Skin of body (tissue), 1 donor: ENCODE measurements at regions not wholly inside any gene's neighbourhood (a gene's known extent, or its start where the extent isn't known, plus 50 kb on each side); places are given as distances from the start of the nearest gene placed in this dataset.
A peak's percentile ranks its signal among the peaks of the same experiment; 100 is the strongest.

Source experiments
- DNase-seq: peaks from one replicate; lab custom pipeline; 2025; lab: John Stamatoyannopoulos, UW

DNA sequence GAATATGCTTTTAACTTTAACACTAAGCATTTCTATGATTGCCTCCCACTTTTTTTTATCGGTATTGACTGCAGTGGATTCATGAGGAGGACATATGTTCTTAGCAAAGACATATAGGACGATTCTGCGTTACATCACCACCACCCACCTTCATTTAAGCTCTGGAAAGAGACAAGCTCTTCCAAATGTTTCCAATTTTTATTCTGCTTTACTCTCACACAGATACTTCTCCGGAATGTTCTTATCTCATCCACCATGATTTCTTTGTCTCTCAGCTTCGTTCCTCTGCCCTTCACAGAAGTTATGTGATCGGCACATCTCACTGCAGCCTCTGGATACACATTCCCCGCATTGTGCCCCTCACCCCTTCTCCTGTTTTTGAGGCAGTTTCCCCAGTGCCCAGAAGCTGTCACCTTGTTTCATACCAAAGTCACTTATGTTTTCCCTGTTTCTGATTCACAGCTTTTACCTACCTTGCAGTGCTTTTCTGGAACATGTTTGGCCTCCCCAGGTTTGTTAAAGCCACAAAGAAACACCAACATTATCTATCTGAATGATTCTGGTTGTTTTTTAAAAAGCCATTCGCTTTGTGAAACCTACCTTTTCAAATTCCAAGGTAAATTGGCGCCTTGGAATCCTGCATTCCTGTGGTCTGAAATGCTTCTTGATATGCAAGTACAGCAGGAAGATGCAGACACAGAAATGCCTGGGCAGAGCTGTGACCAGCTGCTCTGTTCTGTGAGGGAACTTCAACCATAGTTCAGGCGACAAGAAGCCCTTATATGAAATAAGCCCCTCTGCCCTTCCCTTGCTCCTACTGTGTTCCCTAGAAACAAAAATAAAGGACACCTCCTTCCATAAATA lies 1020.2 kb downstream of the TTLL7 start:
- no peak for DNase-seq

DNA sequence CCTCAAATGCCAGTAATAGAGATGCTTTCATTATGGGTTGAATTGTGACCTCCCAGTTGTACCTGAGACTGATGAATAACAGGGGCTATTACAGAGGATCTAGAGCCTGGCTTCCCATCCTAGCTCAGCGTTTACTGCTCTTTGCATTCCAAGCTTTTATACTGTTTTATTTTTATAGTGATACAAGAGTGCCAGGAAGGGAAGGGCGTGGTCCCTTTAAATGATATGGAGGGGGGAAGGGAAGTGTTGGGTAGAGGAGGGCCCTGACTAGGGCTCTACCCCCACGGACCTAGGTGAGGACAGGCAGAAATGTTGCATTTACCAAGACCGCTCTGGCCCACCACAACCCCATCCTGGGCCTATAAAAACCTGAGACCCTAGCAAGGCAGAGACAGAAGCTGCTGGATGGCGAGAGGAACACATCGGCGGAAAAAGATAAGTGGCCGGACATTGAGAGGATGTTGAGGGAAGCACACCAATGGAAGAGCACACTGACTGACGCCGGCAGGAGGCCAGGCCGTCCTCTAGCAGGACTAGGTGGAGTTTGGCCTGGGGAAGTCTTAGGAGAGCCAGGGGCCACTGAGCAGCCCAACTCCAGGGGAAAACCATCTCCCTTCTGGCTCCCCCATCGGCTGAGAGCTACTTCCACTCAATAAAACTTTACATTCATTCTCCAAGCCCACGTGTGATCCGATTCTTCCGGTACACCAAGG lies 1025.9 kb downstream of the TTLL7 start:
- no peak for DNase-seq

DNA sequence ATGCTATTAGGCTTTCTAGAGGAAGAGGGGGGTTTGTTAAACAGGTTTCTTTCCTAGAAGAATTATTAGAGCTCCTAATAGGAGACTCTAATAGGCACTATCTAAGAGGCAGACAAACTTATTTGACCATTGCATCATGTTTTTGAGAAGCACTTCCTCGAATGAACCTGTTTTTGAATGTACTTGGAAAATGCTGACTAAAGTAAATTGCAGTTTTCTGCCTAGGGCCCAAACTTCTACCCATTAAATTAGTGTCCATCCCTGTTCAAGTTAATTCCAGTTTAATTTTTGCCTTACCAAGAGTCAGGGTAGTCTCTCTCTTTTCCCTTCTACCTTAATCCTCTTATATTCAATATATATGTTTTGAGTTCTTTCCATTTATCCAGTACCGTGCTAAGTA lies 1029.6 kb downstream of the TTLL7 start:
- no peak for DNase-seq

DNA sequence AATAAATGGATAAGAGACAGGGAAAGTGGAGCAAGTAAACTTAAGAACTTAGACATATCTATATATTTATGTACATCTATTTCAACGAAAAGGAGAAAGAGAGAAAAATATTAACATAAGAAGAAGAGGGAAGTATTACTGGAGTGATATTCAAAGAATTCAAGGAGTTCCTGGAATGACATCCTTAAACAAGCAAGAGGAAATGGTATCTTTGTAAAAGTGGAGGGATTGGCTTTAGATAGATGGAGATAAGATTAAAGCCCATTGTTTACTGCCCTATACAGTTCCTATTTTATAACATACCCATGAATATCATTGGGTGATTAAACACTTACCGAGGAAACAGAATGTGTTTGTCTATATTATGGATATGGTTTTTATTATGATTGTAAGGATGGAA lies 1036.3 kb downstream of the TTLL7 start:
- DNase-seq = no peak

DNA sequence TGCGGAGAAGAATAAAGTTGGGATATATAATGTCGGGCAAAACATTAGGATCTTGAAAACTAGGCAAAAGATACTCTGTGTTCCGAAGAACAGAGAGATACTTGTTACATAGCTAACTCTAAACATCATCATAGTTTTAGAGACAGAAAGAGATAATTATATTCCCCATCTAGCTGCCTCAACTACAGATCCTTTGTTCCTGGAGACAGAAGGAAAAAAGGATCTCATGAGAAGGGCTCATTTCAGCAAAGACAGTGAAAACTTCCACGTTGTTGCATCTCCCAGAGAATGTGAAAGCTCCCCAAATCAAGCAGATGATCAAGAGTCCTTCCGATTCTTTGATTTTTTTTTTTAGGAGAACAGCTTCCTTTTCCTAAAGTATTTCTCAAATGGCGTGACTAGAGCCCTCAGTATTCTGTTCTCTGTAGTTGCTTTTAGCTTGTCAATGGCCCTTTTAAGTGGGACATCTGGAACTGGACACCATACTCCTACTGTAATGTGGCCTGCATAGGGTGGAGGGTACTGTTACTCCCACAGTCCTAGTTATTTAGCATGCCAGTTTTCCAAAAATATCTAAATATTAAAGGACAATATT lies 1048.2 kb downstream of the TTLL7 start:
- no peak for DNase-seq

DNA sequence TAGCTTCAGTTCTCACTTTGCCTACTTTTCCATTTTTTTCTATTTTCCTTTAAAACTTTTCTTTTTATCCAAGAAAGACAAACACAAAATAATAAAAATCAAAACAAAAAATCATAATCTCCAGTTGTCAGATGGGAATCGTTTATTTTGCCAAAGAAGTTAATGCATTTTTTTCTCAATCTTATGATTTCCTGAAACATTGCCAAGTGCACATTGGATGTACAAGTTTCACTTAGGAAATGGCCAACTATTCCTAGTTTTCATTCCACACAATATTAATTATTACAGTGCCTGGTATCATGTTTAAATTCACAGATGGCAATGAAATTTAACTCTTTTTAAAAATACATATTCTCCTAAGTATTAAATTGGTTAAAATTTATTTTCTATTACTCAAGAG lies 1050.5 kb downstream of the TTLL7 start:
- DNase-seq = no peak

DNA sequence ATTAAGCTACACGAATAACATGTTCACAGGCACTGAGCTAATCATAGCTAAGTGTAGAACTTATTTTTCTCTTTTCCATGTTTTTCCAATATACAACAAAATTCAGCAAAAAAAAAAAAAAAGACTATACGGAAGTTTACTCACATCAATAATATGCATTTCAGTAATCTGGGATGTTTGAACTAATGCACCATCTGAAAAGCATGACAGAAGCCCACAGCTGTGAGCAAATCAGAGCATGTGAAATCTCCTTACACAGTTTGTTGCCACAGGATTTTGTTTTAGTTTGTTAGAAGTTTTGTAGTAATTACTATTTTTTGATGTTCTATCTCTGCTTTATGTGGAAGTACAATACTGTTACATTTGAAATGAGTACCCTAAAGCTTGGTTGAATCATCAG lies 1051.7 kb downstream of the TTLL7 start:
- peak; percentile 66 for DNase-seq

DNA sequence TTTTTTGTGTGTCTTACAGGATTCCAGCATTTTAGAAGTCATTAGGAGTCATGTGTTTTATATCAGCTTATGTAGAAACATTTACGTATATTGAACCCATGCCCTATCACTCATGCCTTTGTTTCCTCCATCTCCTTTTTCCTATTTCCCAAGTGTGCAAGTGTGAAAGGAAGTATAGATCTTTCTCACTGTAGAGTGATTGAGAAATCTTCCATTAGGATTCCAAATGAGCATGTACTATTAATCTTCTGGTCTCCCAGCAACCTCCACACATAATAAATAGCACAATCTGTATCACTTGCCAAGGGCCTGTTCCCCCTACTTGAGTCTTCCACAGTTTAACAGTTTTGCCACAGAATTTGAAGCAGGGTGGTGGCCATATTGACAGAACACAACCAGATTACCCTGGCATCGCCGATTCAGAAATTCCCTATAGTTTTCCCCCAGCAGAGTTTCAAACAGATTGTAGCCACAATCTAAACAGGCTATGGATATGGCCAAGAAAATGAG lies 1052.8 kb downstream of the TTLL7 start:
- peak; percentile 84 for DNase-seq

DNA sequence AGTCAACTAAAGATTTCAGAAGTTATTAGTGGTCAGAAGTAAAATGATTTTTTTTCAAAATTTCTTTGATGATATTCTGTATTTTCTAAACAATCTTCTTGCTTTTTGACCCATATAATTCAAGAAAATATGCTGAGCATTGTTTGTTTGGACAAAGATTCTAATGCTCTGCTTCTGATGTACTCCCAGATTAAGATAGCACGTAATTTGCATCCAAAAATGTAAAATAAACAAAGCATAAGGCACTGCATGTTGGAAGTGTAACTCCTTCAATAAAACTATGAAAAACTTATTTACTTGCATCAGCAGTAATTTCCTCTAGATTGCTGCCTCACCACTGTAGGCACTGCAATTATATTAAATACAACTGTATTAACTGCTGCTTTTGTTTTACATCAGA lies 1054.1 kb downstream of the TTLL7 start:
- no peak for DNase-seq

DNA sequence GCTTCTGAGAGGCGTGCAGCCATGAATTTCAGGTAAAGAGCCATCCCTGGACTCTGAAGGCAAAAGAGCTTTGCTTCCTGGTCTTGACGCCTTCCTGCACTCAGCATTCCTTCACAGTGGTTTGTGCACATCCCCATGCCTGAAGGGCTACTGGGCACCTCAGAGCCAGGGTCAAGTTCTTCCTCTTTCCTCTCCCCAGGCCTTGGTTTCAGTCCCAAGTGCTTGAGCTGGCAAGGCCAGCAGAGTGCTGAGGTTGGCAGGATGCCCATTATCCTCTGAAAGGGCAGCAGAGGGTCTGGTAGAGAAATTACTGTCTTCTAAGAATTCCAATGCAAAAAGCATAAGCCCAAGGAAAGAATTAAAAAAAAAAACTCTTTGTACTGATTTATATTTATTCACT lies 1064.9 kb downstream of the TTLL7 start:
- no peak for DNase-seq

DNA sequence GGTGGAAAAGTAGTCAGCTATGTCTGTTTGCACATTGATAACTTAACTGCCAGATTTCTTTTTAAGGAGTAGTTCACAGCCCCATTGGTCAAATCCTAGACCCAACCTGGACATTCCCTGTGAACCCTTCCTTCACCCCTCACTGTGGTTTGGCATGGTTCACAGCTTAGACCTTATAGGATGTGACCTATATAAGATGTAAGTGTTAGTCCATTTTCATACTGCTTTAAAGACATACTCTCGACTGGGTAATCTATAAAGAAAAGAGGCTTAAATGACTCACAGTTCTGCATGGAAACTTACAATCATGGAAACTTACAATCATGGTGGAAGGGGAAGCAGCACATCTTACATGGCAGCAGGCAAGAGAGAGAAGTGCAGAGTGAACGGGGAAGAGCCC lies 1066.2 kb downstream of the TTLL7 start:
- DNase-seq = no peak

DNA sequence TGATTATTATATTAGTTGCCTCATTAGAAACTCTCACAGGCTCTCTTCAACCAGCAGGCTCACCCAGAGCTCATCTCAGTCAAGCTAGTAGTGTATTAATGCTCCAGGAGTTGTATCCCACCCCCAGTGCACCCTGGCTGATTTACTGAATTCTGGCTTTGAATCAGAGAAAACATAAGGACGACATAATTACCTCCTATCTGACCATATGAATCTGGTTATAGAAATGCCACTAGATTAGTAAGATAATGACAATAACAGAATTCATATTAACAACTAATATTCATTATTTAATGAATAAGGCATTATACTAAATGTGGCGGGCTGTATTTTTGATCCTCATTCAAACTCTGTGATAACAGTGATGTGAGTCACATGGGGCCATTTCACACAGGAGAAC lies 1066.7 kb downstream of the TTLL7 start:
- no peak for DNase-seq

DNA sequence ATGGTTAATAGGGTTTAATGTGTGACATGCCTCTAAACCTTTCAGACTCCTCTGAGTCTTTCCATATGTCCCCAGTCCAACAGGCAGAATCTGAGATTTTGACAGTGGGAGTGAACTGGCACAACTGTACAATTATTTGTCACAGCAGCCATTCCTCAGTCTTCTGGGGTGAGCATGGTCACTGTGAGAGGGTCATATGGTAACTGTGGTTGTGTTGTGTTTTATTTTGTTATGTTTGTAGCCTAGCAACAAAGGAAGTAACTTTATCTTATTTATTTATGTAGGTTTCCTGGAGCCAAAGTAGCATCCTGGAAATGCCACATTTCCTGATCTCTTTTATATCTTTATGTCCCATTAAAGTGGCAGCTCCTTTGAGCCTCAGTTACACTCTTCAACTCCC lies 1067.9 kb downstream of the TTLL7 start:
- DNase-seq = no peak

DNA sequence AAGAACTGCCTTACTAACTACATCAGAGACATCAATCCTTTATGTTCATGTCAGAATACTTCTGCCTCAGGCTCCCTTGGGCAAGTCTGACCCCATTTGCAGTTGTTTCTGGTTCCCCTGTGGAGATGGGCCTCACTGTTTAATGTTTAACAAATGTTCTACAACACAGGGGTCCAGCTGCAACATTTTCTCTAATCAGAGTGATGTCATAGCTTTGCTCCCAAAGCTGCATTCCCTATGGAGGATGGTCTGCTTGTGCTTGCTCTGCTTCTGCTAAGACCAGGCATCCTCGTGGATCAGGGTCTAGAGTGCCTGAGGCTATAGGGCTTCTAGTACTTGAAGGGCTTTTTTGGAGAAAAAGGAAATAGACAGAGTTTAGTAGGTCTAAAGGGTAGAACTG lies 1071.2 kb downstream of the TTLL7 start:
- peak; percentile 58 for DNase-seq

DNA sequence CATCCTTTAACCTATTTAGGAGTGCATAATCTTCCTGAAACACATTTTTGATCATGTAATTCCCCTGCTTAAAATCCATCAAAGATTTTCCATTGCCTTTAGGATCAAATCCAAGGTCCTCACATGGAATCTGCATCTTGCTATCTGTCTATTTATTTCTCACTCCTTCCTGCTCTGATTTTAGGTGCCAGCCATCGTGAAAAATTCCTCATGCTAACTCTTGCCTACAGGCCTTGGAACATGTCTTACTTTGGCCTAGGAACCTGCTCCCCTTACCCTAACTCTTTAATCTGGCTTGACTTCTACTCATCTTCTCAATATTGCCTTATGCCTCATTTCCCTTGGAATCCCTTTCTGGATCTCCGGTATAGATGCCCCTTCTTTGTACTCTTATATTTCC lies 1074.3 kb downstream of the TTLL7 start:
- DNase-seq = no peak

DNA sequence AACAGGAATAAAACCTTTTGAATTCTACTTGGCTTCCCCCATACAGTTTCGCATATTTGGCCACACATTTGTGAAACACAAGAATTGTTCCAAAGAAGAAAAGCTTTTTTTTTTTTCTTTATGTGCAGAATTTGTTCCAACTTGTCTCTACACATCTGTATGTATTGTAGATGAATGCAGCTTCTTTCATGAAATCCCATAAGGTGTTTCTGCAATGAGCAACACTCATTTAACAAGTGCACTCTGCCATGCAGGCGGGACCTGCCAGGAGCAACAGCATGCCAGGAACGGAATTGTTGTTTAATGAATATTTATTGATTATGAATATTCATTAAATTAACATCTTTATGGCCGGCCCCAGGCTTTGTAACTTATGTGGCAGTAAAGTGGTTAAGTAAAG lies 1075.0 kb downstream of the TTLL7 start:
- DNase-seq = no peak

DNA sequence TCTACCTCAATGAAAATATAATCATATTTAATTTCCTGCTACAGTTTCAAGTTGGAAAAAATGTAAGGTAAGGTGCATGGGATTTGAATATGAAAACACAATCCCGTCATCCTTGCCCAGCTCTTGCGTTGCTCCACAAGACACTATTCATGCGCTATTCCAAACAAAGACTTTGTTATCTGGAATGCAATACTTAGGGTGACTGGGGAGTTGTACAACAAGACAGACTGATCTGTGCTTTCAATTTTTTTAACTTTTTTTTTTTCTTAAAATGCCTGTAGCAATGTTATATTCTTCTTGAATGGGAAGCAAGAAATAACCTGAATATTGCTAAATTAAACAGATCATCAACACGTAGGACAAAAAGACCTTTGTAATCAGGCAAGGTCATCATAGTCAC lies 1077.2 kb downstream of the TTLL7 start:
- DNase-seq = no peak

DNA sequence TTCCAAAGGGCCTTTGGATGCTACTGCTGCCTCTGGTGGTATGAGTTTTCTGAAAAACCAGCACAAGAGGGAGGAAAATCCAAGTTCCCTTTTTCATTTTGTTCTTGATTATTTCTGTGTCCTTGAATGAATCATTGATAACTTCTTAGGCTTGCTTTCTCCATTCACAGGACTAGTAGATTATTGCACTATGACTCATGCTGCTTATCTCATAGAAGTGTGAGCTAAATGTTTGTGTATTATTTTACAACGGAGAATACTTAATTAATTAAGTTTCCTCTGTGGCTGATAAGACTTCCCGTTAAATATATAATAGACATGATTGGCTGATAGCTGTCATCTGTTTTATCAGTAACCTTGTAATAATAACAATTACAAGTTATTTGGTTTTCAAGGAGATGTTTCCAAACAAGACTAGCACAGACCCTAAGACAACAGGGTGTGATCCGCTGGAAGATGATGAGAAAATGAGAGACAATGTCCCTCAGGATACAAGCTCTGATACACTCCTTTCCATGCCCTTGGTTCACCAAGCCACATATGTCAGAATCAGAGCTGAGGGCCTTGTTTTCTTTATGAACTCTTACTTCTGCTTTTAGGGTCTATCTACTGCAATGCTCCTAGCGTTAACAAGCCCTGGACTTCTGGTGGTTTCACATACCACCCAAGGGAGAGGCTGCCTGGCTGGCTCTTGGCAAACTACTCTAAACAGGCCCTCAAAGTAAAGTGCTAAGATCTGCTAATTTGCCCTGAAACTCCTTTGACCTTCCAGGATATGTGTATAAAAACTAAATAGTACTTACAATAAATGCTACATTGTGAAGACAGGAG lies 1078.3 kb downstream of the TTLL7 start:
- DNase-seq = no peak

DNA sequence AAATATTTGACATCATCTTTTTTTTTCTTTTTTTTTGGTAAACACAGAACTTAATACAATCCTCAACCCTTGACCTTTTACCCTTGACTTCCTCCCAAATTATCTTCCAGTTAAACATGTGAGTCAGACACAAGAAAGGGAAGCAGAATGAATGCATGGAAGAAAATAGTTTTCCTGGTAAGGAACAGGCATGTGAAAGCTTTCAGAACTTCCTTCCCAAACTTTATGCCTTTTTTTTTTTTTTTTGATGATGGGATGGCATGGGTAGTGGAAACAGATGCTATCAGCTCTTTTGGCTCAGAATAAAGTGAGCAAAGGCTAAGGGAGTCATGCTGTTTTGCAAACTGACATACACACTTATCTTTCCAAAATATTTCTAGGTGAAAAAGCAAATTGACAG lies 1079.1 kb downstream of the TTLL7 start:
- DNase-seq = no peak

DNA sequence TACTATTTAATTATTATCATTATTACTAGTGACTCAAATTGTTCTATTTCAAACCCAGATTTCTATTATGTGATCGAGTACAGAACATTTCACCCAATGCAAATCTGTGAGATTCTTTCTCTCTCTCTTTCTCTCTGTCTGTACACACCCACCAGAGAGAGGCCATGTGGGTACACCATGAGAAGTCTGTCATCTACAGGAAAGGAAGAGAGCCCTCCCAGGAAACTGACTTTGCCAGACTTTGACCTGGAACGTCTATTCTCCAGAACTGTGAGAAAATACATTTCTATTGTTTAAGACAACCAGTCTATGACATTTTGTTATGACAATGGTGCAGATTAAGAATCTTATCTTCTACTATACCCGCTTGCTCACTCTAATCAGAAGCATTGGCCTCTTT lies 1091.6 kb downstream of the TTLL7 start:
- no peak for DNase-seq

DNA sequence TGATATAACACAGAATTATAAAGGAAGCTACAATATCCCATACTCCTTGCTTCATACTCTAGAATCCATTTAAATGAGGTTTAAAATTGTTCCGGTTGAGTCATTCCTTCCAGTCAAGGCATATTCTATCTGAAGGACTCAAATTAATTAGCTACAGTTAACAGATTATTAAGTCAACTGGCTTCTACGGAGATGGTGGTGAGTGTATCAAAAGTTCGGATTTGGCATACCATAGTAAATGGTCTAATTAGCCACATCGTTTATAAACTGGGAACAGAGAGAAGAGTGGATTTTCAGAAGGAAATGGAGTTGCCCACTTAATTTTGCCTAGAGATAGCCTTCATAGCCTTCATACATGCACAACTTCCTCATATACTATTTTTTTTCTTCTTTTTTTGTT lies 1095.3 kb downstream of the TTLL7 start:
- DNase-seq = no peak

DNA sequence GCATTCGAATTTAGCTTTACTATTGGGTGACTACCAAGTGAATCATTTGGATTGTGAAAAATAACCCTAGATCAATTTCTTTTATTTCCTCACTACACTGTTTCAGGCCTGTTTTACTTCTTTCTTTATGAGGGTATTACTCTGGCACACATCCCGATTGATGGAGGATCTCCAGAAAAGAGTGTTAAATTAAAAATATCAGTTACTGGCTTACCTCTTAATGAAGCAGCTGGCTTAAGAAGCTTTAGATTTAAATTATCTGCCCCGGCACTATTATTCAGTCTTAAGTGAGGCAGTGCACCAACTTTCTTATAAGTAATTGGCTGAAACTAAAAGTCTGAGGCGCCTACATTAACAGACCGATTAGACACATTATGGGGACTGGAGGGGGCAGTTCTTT lies 1097.4 kb downstream of the TTLL7 start:
- DNase-seq = no peak
